CD14-positive monocyte (primary cell): ENCODE measurements at regions not wholly inside any gene's neighbourhood (a gene's known extent, or its start where the extent isn't known, plus 50 kb on each side); places are given as distances from the start of the nearest gene placed in this dataset.

Source experiments
- DNase-seq, 3 donors: peaks; one replicate each; pipeline ENCODE4 v3.0.0-alpha.2; 2011 to 2022
- H2AFZ ChIP-seq: 2 replicates; pipeline ENCODE4 v1.6.0; 2012; ENCODE audit warnings: mild to moderate bottlenecking, low read depth, low read length, inconsistent platforms; ENCODE audit not compliant: insufficient read depth, poor library complexity, severe bottlenecking
- H3K27ac ChIP-seq, 2 donors: 1 replicate in 1 of 2; 2 replicates in 1 of 2; pipeline ENCODE4 v1.5.1; 2012 to 2013; ENCODE audit warnings: low read length in 2 of 2, control low read depth in 1 of 2, inconsistent platforms in 1 of 2, low read depth in 1 of 2, mild to moderate bottlenecking in 1 of 2
- H3K27me3 ChIP-seq, 2 donors: one replicate each; pipeline versions ENCODE4 v1.6.0 to v1.6.1; 2011 to 2013; ENCODE audit warnings: low read length in 2 of 2; ENCODE audit not compliant: control insufficient read depth in 2 of 2, insufficient read depth in 2 of 2
- H3K36me3 ChIP-seq, 2 donors: replicated peaks in 1 of 2; 1 replicate in 1 of 2; 2 replicates in 1 of 2; pipeline versions ENCODE4 v1.5.1 to v1.6.1; 2012 to 2013; ENCODE audit warnings: low read length in 2 of 2, control low read depth in 1 of 2, inconsistent platforms in 1 of 2, mild to moderate bottlenecking in 1 of 2; ENCODE audit not compliant: insufficient read depth in 2 of 2, control insufficient read depth in 1 of 2
- H3K4me1 ChIP-seq, 2 donors: 1 replicate in 1 of 2; 2 replicates in 1 of 2; pipeline versions ENCODE4 v1.5.1 to v1.6.1; 2012 to 2013; ENCODE audit warnings: low read length in 2 of 2, control low read depth in 1 of 2, inconsistent platforms in 1 of 2, mild to moderate bottlenecking in 1 of 2, moderate library complexity in 1 of 2; ENCODE audit not compliant: insufficient read depth in 2 of 2, control insufficient read depth in 1 of 2
- H3K4me2 ChIP-seq: replicated peaks from 2 replicates; pipeline ENCODE3; 2012; ENCODE audit warnings: low read length, moderate library complexity, mild to moderate bottlenecking; ENCODE audit not compliant: poor library complexity, severe bottlenecking; ENCODE audit errors: extremely low read depth
- H3K4me3 ChIP-seq, 3 experiments: fragments of 200-600 bp in 1 of 3; sonication (generic) in 1 of 3; replicated peaks in 1 of 3; 1 replicate in 2 of 3; 2 replicates in 1 of 3; pipeline ENCODE4 v1.5.1; 2011 to 2013; ENCODE audit warnings: low read length in 3 of 3, mild to moderate bottlenecking in 3 of 3, control low read depth in 2 of 3, low read depth in 2 of 3, inconsistent platforms in 1 of 3, moderate library complexity in 1 of 3
- H3K79me2 ChIP-seq: 2 replicates; pipeline ENCODE4 v1.6.0; 2012; ENCODE audit warnings: mild to moderate bottlenecking, control low read depth, inconsistent platforms, low read length, moderate library complexity; ENCODE audit not compliant: insufficient read depth
- H3K9ac ChIP-seq: 2 replicates; pipeline ENCODE4 v1.6.0; 2017; ENCODE audit warnings: low read length, mild to moderate bottlenecking; ENCODE audit not compliant: insufficient read depth, poor library complexity, severe bottlenecking
- H3K9me3 ChIP-seq, 2 donors: replicated peaks in 1 of 2; 1 replicate in 1 of 2; 2 replicates in 1 of 2; pipeline versions ENCODE4 v1.5.1 to v1.6.1; 2012 to 2013; ENCODE audit warnings: low read length in 2 of 2, control low read depth in 1 of 2; ENCODE audit not compliant: control insufficient read depth in 1 of 2, insufficient read depth in 1 of 2
- H4K20me1 ChIP-seq: 2 replicates; pipeline ENCODE4 v1.6.0; 2012; ENCODE audit warnings: mild to moderate bottlenecking, low read length, control low read depth, moderate library complexity; ENCODE audit not compliant: insufficient read depth
- H3K27ac Mint-ChIP-seq, 7 donors: one replicate each; pipeline ENCODE4 v1.8.0; 2020; ENCODE audit warnings: mild to moderate bottlenecking in 7 of 7, mixed read lengths in 7 of 7, moderate library complexity in 6 of 7, inconsistent platforms in 2 of 7
- H3K27me3 Mint-ChIP-seq, 3 donors: one replicate each; pipeline ENCODE4 v1.8.0; 2021 to 2022; ENCODE audit warnings: low read depth in 3 of 3, mild to moderate bottlenecking in 3 of 3, mixed read lengths in 3 of 3, moderate library complexity in 3 of 3, inconsistent platforms in 1 of 3
- H3K36me3 Mint-ChIP-seq, 2 donors: one replicate each; pipeline ENCODE4 v1.8.0; 2020; ENCODE audit warnings: mixed read lengths in 2 of 2, inconsistent platforms in 1 of 2, mild to moderate bottlenecking in 1 of 2
- H3K4me1 Mint-ChIP-seq: one replicate; pipeline ENCODE4 v1.8.0; 2020; ENCODE audit warnings: mild to moderate bottlenecking, mixed read lengths
- H3K4me3 Mint-ChIP-seq, 2 donors: one replicate each; pipeline ENCODE4 v1.8.0; 2020; ENCODE audit warnings: mild to moderate bottlenecking in 2 of 2, mixed read lengths in 2 of 2, moderate library complexity in 1 of 2
- H3K9me3 Mint-ChIP-seq, 7 donors: one replicate each; pipeline ENCODE4 v1.8.0; 2020 to 2022; ENCODE audit warnings: mixed read lengths in 7 of 7, mild to moderate bottlenecking in 6 of 7, moderate library complexity in 6 of 7, inconsistent platforms in 2 of 7
- CTCF ChIP-seq: fragments of 200-600 bp; IDR thresholded peaks from one replicate; pipeline ENCODE4 v1.8.0; 2022; ENCODE audit warnings: antibody characterized with exemption, mild to moderate bottlenecking
- WGBS: methylation state at CpG from one replicate; pipeline ENCODE4 v1.1.5; 2013; ENCODE audit warnings: missing lambda C conversion rate; ENCODE audit not compliant: insufficient coverage; 5-methylcytosine and 5-hydroxymethylcytosine counted together
- intact Hi-C, 2 donors: fragments of 100-400 bp; cut with micrococcal nuclease; formaldehyde crosslinking; loops; one replicate each; pipeline versions ENCODE4 v1.15.0 to v1.15.1; 2023

GRCh38 chr6:22364306-22364705, 67.5 kb upstream of the PRL start:
- no peaks in the 10 kb centered on the region for H4K20me1 ChIP-seq
- peaks cover 2% of the 10 kb centered on the region in 3 donors for H3K27me3 Mint-ChIP-seq
- no peaks in the 10 kb centered on the region for H3K36me3 ChIP-seq
- intact Hi-C loops: no loop called here
- no peak overlapping the region for H3K9ac ChIP-seq
- H3K9me3 Mint-ChIP-seq: peaks cover 0 to 13% (median 5%) of the 10 kb centered on the region in 7 donors
- peaks cover 1 to 7% of the 10 kb centered on the region in 2 donors for H3K36me3 Mint-ChIP-seq
- H2AFZ ChIP-seq: no peak overlapping the region
- H3K9me3 ChIP-seq: peaks cover 0 to 5% of the 10 kb centered on the region in 2 donors
- H3K4me3 Mint-ChIP-seq: no peak overlapping the region
- H3K4me1 ChIP-seq: peaks cover 54 to 63% of the 10 kb centered on the region in 2 donors
- peak in 1 of 3 donors; percentile 54 for DNase-seq
- no peaks in the 10 kb centered on the region for H3K27me3 ChIP-seq
- WGBS: 100% methylated on average over 1 of the region's 2 CpGs
- no peak overlapping the region for H3K27ac ChIP-seq
- H3K27ac Mint-ChIP-seq: peak overlapping the region in 3 of 7 donors; percentile 12 to 70 (median 59)
- no peak overlapping the region for H3K4me2 ChIP-seq
- H3K4me1 Mint-ChIP-seq: peaks cover 68% of the 10 kb centered on the region
- no peak overlapping the region for H3K4me3 ChIP-seq
- H3K79me2 ChIP-seq: no peaks in the 10 kb centered on the region
- TF ChIP-seq CTCF: no peak

DNA sequence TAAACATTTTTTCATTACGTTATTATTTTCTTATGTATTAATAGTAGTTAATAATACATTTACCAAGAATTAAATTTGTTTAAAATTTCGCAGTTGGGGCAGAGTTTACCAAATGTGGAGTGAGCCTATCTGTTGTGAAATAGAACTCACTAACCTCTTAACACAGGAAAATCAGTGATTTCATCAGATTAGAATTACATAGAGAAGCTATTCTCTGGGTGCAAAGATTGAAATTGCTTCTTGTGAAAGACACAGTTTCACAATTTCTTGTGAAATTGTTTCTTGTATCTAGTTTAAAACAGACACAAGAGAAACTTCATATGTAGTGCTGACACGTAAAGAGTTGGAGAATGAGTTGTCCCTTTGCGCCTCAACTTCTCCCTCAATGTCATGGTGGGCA, 69.4 kb upstream of the PRL start:
- H4K20me1 ChIP-seq: no peaks in the 10 kb centered on the region
- H3K27me3 ChIP-seq: no peaks in the 10 kb centered on the region
- TF ChIP-seq CTCF: no peak
- peak overlapping the region in 1 of 2 donors; percentile 87 for H3K27ac ChIP-seq
- Mint-ChIP-seq H3K27me3 (peaks cover 0 to 2% (median 0%) of the 10 kb centered on the region in 3 donors), H3K4me1 (peaks cover 57% of the 10 kb centered on the region), H3K4me3 (no peak overlapping the region), H3K9me3 (peaks cover 0 to 12% (median 5%) of the 10 kb centered on the region in 7 donors), H3K27ac (peak overlapping the region; percentile 61 to 96 (median 89)), H3K36me3 (peaks cover 5 to 7% of the 10 kb centered on the region in 2 donors)
- H3K9ac ChIP-seq: no peak overlapping the region
- DNase-seq: peak; percentile 75 to 96 (median 90)
- peaks cover 45 to 52% of the 10 kb centered on the region in 2 donors for H3K4me1 ChIP-seq
- no peaks in the 10 kb centered on the region for H3K36me3 ChIP-seq
- peak overlapping the region in 1 of 3 experiments; percentile 59 for H3K4me3 ChIP-seq
- peak overlapping the region; percentile 55 for H2AFZ ChIP-seq
- intact Hi-C loops: no loop called here
- WGBS: no CpG with 5 or more reads among the region's 4 CpGs
- H3K4me2 ChIP-seq: peak overlapping the region; percentile 59
- H3K9me3 ChIP-seq: peaks cover 0 to 5% of the 10 kb centered on the region in 2 donors
- H3K79me2 ChIP-seq: no peaks in the 10 kb centered on the region
